Ureter (tissue), 1 donor: ENCODE measurements at regions not wholly inside any gene's neighbourhood (a gene's known extent, or its start where the extent isn't known, plus 50 kb on each side); places are given as distances from the start of the nearest gene placed in this dataset.
"Not testable (repeated sequence)": the region's sequence is repeated elsewhere in the genome, so short reads cannot be mapped to it uniquely, and the experiment has no call there.

Experiments
- DNase-seq: peaks from one replicate; pipeline ENCODE4 v3.0.0-alpha.2; 2020; ENCODE audit warnings: low spot score
- donor health status: DM: yes; HTN: yes; CAD: no.

- no peak for DNase-seq
Observed at GRCh38 chr4:179116011-179116410, 1673.8 kb upstream of the AGA start.

DNA sequence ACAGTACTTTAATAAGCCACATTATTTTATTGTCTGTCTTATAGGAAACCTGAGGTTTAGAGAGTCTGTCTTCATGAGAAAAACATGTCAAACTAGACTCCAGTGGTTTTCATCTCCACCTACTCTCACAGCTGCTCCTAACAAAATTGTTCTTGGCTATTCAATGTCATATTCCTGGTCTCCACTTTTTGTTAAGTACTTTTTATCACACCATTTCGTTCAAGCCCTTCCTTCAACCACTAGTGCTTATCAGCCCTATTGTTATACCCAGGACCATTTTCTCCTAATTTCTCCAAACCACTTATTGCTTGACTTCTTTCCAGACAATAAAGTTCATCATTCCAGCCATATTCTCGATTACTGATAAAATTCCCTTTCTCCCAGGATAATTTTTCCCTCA lies 1674.3 kb upstream of the AGA start:
- DNase-seq = no peak

DNA sequence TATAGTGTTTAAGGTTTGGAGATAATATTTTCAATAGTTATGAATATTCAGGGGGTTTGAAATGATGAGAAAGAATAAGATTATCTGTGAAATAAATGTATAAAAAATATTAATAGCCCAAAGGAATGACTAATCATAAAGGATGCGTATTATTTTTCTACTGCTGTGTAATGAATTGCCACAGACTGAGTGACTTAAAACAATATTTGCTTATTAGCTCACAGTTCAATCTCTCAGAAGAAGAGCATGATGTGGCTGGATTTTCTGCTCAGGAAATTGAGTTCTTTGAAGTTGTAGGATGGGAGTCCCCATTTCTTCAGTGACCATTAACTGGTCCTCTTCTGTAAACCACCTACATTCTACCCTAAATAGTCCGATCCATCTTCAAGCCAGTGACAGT lies 1680.8 kb upstream of the AGA start:
- no peak for DNase-seq

- DNase-seq = no peak
Observed at GRCh38 chr4:179124419-179124818, 1682.2 kb upstream of the AGA start.

DNA sequence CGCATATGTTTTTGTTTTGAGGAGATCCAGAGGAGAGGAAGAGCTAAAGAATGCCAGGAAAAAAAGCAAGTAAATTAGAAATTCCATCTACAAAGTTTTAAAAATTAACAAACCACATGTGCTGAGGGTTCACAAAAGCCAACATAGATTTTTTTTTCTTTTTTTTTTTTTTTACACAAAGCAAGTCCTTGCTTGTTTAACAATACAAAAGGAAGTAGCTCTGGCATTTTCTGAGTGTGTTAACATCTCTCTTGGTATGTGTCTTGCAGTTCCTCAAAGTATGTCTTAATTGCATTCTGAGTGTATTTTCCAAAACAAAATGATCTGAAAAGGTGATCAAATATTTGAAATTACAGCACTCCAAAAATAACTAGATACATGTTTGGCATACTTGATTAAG lies 1682.7 kb upstream of the AGA start:
- DNase-seq = no peak

DNA sequence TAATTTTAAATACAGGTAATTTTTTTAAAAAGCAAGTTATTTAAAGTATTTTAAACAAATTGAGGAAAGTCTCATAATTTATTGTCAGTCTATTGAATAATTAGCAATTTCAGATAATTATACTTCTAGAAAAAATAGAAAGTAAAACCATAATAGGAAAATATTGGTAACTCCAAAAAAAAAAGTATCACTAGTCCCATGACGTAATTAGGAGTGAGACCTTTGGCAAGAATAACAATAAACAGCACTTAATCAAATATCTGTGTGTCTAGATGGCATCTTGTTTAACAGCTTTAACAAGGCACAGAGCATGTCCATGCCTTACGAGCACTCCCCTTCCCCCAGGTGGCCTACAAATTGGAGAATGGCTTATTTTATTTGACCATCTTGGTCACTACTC lies 1683.6 kb upstream of the AGA start:
- DNase-seq = no peak

DNA sequence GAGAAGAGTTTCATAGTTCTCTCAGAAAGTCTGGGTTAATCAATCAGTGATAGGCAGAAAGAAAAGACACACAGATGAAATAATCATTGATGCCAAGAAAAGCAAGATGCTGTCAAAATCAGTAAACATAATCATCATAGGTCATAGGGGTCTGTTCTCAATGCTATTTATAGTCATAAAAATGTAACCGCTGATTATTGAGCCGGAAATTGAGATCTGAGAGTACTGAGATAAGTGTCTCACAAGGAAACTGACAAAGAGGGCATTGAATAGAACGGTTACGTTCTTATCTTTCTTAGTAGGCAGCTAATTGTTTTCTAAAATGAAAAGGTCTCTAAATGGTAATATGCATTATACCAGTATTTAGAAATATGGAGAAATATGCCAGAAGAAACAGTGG lies 1686.1 kb upstream of the AGA start:
- no peak for DNase-seq

DNA sequence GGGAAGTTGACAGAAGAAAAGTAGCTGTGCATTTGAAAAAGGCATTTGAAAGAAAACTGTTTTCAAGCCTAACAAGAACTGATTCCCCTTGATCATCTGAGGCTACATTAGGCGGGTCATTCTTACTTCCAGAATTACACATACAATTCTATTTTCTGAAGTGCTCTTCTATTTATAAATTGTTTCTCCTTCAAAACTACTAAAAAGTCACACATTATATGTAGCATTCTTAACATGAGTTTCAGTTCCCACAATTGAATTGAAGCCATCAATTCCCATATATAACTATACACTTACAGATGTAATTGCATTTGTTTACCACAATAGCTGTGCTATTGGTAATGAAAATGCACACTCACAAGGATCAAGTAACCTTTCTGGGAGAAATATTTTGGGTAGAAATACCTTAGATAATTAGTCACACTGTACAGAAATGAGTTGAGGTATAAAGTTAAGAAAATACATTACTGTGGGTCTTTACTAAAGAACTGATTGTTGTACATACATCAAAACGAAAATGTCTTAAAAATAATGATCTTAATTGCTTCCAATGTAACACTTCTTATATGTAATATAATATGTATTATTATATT lies 1688.0 kb upstream of the AGA start:
- no peak for DNase-seq

DNA sequence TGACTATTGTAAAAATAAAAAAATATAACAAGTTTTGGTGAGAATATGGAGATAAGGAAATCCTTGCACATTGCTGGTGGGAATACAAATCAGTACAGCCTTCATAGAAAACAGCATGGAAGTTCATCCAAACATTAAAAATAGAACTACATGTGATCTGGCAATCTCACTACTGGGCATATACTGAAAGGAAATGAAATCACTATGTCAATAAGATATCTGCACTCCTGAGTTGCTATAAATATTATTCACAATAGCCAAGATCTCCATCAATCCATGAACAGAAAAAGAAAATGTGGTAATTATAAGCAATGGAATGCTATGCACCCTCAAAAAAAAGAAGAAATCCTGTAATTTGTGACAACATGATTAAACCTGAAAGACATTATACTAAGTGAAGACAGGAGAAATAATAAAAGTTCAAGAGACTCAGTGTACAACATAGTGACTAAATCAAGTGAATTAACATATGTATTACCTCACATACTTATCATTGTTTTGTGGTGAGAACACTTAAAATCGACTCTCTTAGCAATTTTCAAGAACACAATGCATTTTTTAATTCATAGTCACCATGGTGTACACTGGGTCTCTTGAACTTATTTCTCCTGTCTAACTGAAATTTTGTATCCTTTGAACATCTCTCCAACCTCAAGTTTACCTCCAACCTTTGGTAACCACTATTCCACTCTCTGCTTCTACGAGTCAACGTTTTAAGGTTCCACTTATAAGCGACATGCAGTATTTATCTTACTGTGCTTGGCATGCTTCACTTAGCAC lies 1703.7 kb upstream of the AGA start:
- no peak for DNase-seq

DNA sequence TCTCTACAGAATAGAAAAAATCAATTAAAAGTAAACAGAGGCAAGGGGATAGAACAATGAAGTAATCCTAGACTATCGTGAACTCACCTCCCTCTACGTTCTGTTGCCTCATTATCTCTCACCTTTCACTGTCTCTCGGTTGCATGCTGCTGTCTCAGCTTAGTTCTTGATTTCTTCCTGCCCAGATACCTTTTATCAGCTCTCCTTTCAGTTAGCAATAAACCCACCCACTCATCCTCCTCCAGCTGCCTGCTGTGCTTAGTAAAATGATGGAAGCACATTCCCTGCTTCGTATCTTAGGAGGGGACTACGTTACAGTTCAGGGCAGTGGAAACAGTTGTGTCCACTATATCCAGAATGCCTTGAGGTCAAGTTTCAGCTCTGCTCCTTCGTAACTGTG lies 1709.5 kb upstream of the AGA start:
- DNase-seq = no peak

GRCh38 chr4:179163147-179163546 lies 1720.9 kb upstream of the AGA start:
- no peak for DNase-seq

DNA sequence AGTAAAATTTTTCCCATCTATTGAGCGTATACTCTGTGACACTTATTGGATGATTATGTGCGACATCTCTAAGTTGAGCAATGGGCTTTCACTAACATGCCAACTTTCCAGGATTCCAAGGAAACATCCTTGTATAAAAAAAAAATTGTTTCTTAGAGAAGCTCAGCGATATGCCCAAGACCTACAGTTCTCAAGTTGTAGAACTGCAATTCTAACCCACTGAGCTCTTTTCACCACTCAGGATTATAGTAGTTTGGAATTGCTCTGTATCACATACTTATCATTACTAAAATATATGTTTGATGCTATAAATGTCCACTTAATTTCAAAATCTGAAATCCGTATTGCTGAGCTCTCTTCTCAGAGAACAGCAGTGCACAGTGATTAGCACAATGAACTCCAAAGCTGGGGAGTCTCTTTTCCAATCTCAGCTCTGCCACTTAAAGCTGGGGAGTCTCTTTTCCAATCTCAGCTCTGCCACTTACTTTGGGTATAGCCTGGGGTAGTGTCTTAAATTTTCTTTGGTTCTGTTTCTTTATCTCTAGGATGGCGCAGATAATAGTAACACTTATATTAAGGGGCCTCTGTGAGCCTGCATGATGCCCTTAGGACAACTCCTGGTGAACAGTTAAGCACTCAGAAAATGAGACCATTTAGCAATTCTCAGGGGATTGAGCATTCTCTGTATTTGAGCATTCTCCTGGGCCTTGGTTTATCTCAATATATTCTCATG lies 1722.2 kb upstream of the AGA start:
- no peak for DNase-seq

DNA sequence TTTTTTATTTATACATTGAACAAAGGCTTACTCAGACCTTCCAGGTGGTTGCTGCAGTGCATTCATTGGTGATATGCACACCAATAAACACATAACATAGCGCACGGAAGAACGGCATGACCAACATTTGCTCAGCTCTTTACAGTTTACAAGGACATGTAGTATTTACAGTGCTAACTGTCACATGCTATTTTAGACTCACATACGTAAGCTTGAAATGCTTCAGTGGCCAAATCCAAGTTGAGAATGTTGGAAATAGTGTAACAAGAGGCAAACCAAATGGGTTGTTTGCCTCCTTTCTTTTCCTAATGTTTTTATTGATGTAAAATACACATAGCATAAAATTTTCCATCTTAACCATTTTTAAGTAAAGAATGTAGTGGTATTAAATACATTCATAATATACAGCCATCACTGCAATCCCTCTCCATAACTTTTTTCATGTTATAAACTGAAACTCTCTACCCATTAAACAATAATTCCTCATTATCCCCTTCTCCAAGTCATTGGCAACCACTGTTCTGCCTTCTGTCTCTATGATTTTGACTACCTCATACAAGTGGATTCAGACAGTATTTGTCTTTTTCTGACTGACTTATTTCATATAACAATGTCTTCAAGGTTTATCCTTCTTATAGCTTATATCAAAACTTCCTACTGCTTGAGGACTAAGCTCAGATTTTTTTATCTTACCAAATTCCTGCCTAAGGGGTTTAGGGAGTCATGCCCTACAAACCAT lies 1722.9 kb upstream of the AGA start:
- no peak for DNase-seq

DNA sequence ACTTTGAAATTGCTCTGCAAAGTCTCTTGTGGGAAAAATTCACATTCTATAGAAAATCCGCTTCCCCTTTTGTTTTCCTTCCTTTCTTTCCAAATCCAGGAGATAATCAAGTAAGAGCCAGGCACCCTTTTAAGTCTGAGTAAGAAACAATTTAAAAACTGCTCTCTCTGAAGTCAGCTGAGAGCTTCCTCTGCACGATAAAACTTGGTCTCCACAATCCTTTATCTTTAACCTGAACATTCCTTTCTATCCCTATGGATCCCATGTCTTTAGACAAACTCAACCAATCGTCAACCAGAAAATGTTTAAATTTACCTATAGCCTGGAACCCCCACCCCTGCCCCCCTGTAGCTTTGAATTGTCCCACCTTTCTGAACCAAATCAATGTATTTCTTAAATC lies 1723.6 kb upstream of the AGA start:
- DNase-seq = no peak

DNA sequence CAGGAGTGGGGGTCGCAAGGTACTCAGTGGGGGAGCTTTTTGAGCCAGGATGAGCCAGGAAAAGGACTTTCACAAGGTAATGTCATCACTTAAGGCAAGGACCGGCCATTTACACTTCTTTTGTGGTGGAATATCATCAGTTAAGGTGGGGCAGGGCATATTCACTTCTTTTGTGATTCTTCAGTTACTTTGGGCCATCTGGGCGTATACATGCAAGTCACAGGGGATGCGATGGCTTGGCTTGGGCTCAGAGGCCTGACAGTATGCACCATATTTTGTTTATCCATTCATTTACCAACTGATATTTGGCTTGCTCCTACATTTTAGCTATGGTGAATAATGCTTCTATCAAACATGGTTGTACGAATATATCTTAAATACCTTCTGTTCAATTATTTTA lies 1728.1 kb upstream of the AGA start:
- DNase-seq = not testable (repeated sequence)

DNA sequence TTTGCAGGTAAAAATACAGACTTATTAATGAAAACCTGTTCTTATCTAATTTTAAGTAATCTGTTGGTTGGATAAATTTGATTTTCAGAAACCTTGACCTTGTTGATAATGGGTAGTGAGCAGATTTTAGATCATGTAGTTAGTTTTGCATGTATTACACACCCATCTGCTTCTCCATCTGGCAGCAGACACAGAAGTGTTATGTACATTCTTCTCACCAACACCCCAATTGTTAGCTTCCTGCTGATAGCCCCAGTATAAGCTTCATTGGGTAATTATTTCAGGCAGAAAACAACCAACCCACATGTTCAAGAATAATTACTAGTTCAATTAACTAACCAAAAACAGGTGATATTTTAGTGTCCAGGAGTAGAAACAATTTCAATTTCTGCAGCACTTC lies 1740.5 kb upstream of the AGA start:
- DNase-seq = no peak

DNA sequence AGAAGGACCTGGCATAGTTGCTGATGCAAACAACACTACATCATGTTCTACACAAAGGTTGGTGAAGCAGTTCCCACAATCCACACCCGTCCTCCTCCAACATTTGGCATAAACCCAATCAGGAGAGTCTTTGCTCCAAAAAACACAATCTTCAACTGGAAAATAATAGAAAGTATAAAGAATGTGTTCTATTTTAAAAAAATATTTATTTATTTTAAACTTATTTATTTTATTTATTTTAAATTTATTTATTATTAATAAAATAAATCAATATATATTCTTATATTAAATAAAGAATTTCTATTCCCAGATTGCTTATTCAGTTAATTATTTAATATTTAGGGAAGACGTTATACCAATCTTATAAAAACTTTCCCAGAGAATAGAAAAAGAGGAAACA lies 1753.7 kb upstream of the AGA start:
- DNase-seq = no peak

GRCh38 chr4:179196511-179196910 lies 1754.3 kb upstream of the AGA start:
- no peak for DNase-seq

DNA sequence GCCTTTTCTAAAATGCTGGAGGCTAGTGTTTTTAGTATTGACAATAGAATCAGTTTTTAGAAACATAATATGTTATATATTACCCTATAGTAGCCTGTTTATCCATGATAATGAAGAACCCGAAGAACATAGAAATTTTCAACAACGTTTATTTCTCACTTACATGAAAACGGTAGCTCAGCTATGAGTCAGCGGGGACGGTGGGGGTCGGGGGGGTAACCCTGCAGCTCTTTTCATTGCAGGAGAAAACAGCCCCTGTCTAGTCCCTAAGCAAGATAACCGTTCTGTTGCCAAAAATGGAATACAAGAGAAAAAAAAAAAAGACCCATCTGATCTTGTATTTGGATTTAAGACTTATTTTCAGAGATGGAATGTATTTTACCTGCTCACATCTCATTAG lies 1758.4 kb upstream of the AGA start:
- no peak for DNase-seq

- DNase-seq = no peak
Observed at GRCh38 chr4:179225594-179225993, 1783.4 kb upstream of the AGA start.

DNA sequence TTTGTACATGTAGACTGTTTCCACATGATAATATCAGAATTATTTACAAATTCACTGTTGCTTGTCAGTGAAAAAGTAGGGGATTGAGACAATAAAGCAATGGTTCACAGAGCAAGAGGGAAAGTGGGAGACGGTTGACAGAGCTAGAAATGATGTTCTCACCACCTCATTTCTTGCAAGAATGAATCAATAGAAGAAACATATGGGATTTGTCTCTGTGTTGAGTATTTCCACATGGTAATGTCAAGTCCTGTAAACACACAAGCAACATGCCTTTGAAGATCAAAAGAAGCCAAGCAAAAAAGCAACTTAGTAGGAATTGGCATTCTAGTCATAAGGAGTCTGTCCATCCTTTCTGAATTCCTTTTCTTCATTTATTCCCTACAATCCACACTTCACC lies 1806.6 kb upstream of the AGA start:
- no peak for DNase-seq

- DNase-seq = no peak
Observed at GRCh38 chr4:179268791-179269190, 1826.6 kb upstream of the AGA start.

- no peak for DNase-seq
Observed at GRCh38 chr4:179272282-179272681, 1830.0 kb upstream of the AGA start.
